Ovary (tissue), 7 donors: ENCODE measurements at regions not wholly inside any gene's neighbourhood (a gene's known extent, or its start where the extent isn't known, plus 50 kb on each side); places are given as distances from the start of the nearest gene placed in this dataset.

Experiments used
- DNase-seq, 5 donors: peaks; one replicate each; pipeline ENCODE4 v3.0.0-alpha.2; 2019 to 2020
- H3K27ac ChIP-seq, 2 donors: fragments of 200-600 bp; one replicate each; pipeline versions ENCODE4 v1.5.1 to v1.8.0; 2019 to 2022
- H3K27me3 ChIP-seq: fragments of 200-600 bp; one replicate; pipeline ENCODE4 v1.8.0; 2022
- H3K36me3 ChIP-seq: fragments of 200-600 bp; sonication (generic); one replicate; pipeline ENCODE4 v1.5.1; 2019
- H3K4me1 ChIP-seq: one replicate; pipeline ENCODE4 v1.8.1; 2013; ENCODE audit warnings: mild to moderate bottlenecking, moderate library complexity; ENCODE audit not compliant: insufficient read depth
- H3K4me3 ChIP-seq: fragments of 200-600 bp; sonication (generic); one replicate; pipeline ENCODE4 v1.5.1; 2017
- H3K9me3 ChIP-seq, 2 donors: fragments of 200-600 bp in 1 of 2; sonication (generic) in 1 of 2; one replicate each; pipeline versions ENCODE4 v1.5.1 to v1.8.1; 2013 to 2019; ENCODE audit warnings: mild to moderate bottlenecking in 1 of 2, moderate library complexity in 1 of 2
- CTCF ChIP-seq, 3 donors: fragments of 450-650 bp in 2 of 3; fragments of 200-600 bp in 1 of 3; IDR thresholded peaks; one replicate each; pipeline versions ENCODE4 v1.5.1 to v1.8.0; 2016 to 2022; ENCODE audit warnings: antibody characterized with exemption in 3 of 3, mild to moderate bottlenecking in 1 of 3
- EP300 ChIP-seq: sonication (generic); formaldehyde crosslinking; IDR thresholded peaks from one replicate; pipeline ENCODE4 v1.6.1; 2017; ENCODE audit warnings: antibody characterized with exemption
- POLR2A ChIP-seq: fragments of 450-650 bp; IDR thresholded peaks from one replicate; pipeline ENCODE4 v1.6.1; 2017; ENCODE audit warnings: antibody characterized with exemption, mild to moderate bottlenecking, moderate library complexity
- WGBS, 3 donors: extraction: QIAGEN DNeasy Blood & Tissue Kit in 1 of 3; methylation state at CpG; one replicate each; pipeline versions ENCODE4 v1.1.5 to v1.1.7; 2013 to 2017; 5-methylcytosine and 5-hydroxymethylcytosine counted together
- intact Hi-C, 4 donors: fragments of 100-400 bp; cut with DNase I; formaldehyde crosslinking; loops; one replicate each; pipeline versions ENCODE4 v1.11.0 to v1.15.1; 2022 to 2023
- donor health status: DM: no; HTN: no; CAD: no; lungs with moderate emphysema.
- donor health status: DM: no; HTN: no; CAD: no.
- donor health status: Bipolar disorder and iron deficiency.
- donor health status: DM: no; HTN: no; CAD: no.
- donor health status: DM: yes; HTN: yes; CAD: no.

DNA sequence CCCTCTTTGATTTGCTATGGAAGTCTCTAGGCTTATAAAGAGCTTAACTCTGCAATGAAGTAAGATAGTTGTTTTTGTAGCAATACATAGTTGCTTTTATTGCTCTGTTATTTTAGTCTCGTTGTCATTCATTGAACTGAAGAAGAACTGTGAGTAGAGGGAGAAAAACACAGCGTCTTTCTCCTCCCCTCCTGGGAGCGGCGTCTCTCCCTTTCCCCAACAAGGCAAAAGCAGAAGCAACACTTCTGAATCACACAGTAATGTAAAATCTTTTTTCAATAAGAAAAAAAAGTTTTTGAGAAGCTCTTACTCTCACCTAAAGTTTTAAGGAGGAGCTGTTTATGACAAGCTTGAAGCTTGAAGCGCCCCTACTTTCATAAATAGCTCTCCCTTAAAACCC, 119.3 kb upstream of the SLC7A14 start:
- 28 to 42% (median 31%) methylated on average over 5 of the region's 5 CpGs for WGBS, 3 donors
- no peak for DNase-seq
- Histone ChIP-seq H3K9me3 (peaks cover 0 to 2% of the 10 kb centered on the region in 2 donors), H3K4me1 (no peaks in the 10 kb centered on the region), H3K27me3 (no peaks in the 10 kb centered on the region), H3K36me3 (no peaks in the 10 kb centered on the region), H3K27ac (no peak overlapping the region), H3K4me3 (no peak overlapping the region)
- TF ChIP-seq CTCF (IDR thresholded peaks at IDR 0.05), result no peak
- no peak for TF ChIP-seq POLR2A
- no peak for TF ChIP-seq EP300
- intact Hi-C loops, result no loop called here

GRCh38 chr3:170703121-170703588, 117.3 kb upstream of the SLC7A14 start:
- peaks cover 1% of the 10 kb centered on the region for H3K4me1 ChIP-seq
- H3K27ac ChIP-seq, result no peak overlapping the region
- no peak for DNase-seq
- H3K36me3 ChIP-seq, result no peaks in the 10 kb centered on the region
- 73 to 92% (median 87%) methylated on average over 1 of the region's 1 CpG for WGBS, 3 donors
- intact Hi-C loops, result no loop called here
- no peak overlapping the region for H3K4me3 ChIP-seq
- no peak for TF ChIP-seq EP300
- no peak for TF ChIP-seq CTCF (IDR thresholded peaks at IDR 0.05)
- no peak for TF ChIP-seq POLR2A
- H3K27me3 ChIP-seq, result no peaks in the 10 kb centered on the region
- H3K9me3 ChIP-seq, result no peaks in the 10 kb centered on the region

DNA sequence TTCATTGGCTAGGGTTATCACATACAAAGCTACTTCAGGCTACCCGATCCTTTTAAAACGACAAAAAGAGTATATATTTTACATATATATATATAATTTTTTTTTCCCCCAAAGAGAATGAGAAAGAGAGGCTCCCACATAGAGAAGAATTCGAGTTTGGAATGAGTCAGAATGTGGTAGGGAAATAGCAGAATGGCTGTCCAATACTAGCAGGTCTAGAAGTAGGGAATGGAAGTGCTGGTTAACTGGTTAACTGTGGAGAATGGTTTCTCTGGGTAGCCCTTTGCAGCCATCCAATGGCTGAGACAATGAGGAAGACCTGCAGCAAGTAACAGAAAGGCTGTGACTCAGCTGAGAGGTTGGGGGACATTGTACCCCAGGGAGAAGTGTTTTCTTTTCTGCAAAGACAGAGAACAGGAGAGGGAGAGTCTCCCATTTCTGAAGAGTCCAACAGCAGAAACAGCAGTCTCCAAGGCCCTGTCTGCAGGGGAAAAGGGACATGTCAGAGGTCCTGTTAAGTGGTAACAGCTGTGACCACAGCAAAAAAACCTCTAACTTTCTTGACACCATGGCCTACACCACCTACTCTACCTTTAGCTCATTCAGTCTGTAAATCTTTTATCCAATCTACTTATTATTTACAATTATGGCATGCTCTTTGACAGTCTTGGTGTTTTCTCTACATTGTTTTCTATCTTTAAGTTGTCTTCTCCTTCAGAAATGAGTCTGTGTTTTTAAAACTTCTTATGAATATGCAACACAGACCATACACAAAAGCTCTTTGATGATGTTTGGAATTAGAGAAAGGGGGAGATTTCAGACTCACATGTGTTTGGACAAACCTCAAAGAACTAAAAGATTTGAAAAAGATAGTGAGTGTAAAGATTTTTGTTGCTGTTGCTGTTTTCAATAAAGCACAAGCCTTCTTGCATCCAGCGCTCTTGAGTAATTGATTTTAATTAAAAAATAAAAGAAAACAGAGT, 116.1 kb upstream of the SLC7A14 start:
- peaks cover 9% of the 10 kb centered on the region for H3K4me1 ChIP-seq
- no peaks in the 10 kb centered on the region for H3K9me3 ChIP-seq
- DNase-seq, result no peak
- intact Hi-C loops, result no loop called here
- H3K27me3 ChIP-seq, result no peaks in the 10 kb centered on the region
- no peak overlapping the region for H3K27ac ChIP-seq
- H3K4me3 ChIP-seq, result no peak overlapping the region
- TF ChIP-seq CTCF (IDR thresholded peaks at IDR 0.05) (no peak), EP300 (no peak), POLR2A (no peak)
- 77 to 90% (median 87%) methylated on average over 4 of the region's 4 CpGs for WGBS, 3 donors
- no peaks in the 10 kb centered on the region for H3K36me3 ChIP-seq

DNA sequence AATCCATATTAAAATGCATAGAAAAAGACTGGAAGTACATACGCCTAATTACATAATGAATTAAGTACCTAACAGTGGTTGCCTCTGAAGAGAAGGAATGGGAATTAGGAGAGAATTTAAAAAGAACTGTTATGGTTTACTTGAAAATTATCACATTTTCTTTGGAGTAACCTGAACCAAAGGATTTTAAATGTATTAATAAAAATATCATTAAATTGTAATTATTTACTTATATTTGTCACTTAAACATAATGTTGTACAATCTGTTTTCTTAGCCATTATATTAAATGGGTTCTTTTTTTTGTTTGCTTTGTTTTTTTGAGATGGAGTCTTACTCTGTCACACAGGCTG, 114.2 kb upstream of the SLC7A14 start:
- WGBS, 3 donors, result 53 to 100% (median 96%) methylated on average over 1 of the region's 1 CpG
- Histone ChIP-seq H3K27me3 (no peaks in the 10 kb centered on the region), H3K4me3 (no peak overlapping the region), H3K27ac (peak overlapping the region in 1 of 2 donors; percentile 70), H3K4me1 (peaks cover 12% of the 10 kb centered on the region), H3K36me3 (no peaks in the 10 kb centered on the region), H3K9me3 (no peaks in the 10 kb centered on the region)
- no peak for TF ChIP-seq POLR2A
- no peak for TF ChIP-seq EP300
- TF ChIP-seq CTCF (IDR thresholded peaks at IDR 0.05), result no peak
- intact Hi-C loops, result no loop called here
- no peak for DNase-seq
